Ishikawa (cell line): ENCODE measurements at regions not wholly inside any gene's neighbourhood (a gene's known extent, or its start where the extent isn't known, plus 50 kb on each side); places are given as distances from the start of the nearest gene placed in this dataset.
A peak's percentile ranks its signal among the peaks of the same experiment; 100 is the strongest.

ENCODE experiments used
- CEBPB ChIP-seq: IDR thresholded peaks from 2 replicates; pipeline ENCODE4 v1.6.1; 2012
- CREB1 ChIP-seq: IDR thresholded peaks from 2 replicates; pipeline ENCODE4 v1.6.1; 2012; ENCODE audit warnings: low read depth
- EGR1 ChIP-seq: IDR thresholded peaks from 2 replicates; pipeline ENCODE4 v1.6.1; 2012
- EP300 ChIP-seq: IDR thresholded peaks from 2 replicates; pipeline ENCODE4 v1.6.1; 2012; ENCODE audit warnings: borderline replicate concordance
- FOXM1 ChIP-seq: IDR thresholded peaks from 2 replicates; pipeline ENCODE4 v1.6.1; 2012; ENCODE audit warnings: low read depth, borderline replicate concordance
- MAX ChIP-seq: IDR thresholded peaks from 2 replicates; pipeline ENCODE4 v1.6.1; 2012
- NFIC ChIP-seq: IDR thresholded peaks from 2 replicates; pipeline ENCODE4 v1.6.1; 2012
- RAD21 ChIP-seq: IDR thresholded peaks from 2 replicates; pipeline ENCODE4 v1.6.1; 2012; ENCODE audit warnings: low read depth
- REST ChIP-seq: IDR thresholded peaks from 2 replicates; pipeline ENCODE4 v1.6.1; 2012; ENCODE audit warnings: low read depth, mild to moderate bottlenecking
- TAF1 ChIP-seq: IDR thresholded peaks from 2 replicates; pipeline ENCODE4 v1.6.1; 2012; ENCODE audit warnings: low read depth, mild to moderate bottlenecking
- TCF12 ChIP-seq: IDR thresholded peaks from 2 replicates; pipeline ENCODE4 v1.6.1; 2012; ENCODE audit warnings: low read depth
- TEAD4 ChIP-seq: IDR thresholded peaks from 2 replicates; pipeline ENCODE4 v1.6.1; 2012
- USF1 ChIP-seq: IDR thresholded peaks from 2 replicates; pipeline ENCODE4 v1.6.1; 2012
- YY1 ChIP-seq: IDR thresholded peaks from 2 replicates; pipeline ENCODE4 v1.6.1; 2012; ENCODE audit warnings: low read depth
- ZBTB7A ChIP-seq: IDR thresholded peaks from 2 replicates; pipeline ENCODE4 v1.6.1; 2012; ENCODE audit warnings: low read depth

GRCh38 chr2:39550701-39551285 is 113.7 kb upstream of the MAP4K3 start:
- TF ChIP-seq CEBPB (no peak), TAF1 (no peak), REST (no peak), TCF12 (no peak), TEAD4 (no peak), EGR1 (no peak), RAD21 (no peak), NFIC (no peak), USF1 (no peak), ZBTB7A (no peak), YY1 (no peak), MAX (no peak), EP300 (no peak)

GRCh38 chr2:39558906-39559305 is 106.8 kb upstream of the TMEM178A start:
- TF ChIP-seq REST, result no peak
- TF ChIP-seq CREB1, result no peak
- TF ChIP-seq MAX, result no peak
- TF ChIP-seq RAD21, result no peak
- no peak for TF ChIP-seq EP300
- no peak for TF ChIP-seq CEBPB
- TF ChIP-seq EGR1, result no peak

- TF ChIP-seq USF1, result no peak
- no peak for TF ChIP-seq YY1
- no peak for TF ChIP-seq MAX
- no peak for TF ChIP-seq TEAD4
- TF ChIP-seq EGR1, result no peak
- no peak for TF ChIP-seq CEBPB
- no peak for TF ChIP-seq CREB1
- TF ChIP-seq TCF12, result no peak
- TF ChIP-seq ZBTB7A, result no peak
- no peak for TF ChIP-seq TAF1
- no peak for TF ChIP-seq EP300
- no peak for TF ChIP-seq RAD21
- no peak for TF ChIP-seq FOXM1
- no peak for TF ChIP-seq REST
- no peak for TF ChIP-seq NFIC
These were observed 102.1 kb upstream of the TMEM178A start for GRCh38 chr2:39563572-39563971.

- TF ChIP-seq USF1, result no peak
- 0 out of 2 replicates have a peak, but pooled peaks have one; percentile 17 for TF ChIP-seq EP300
- TF ChIP-seq REST, result no peak
- TF ChIP-seq CEBPB, result 0 out of 2 replicates have a peak, but pooled peaks have one; percentile 20
- TF ChIP-seq NFIC, result peak; percentile 68; the same call in 1 of the 2 replicates
- no peak; the same call in 1 of the 2 replicates for TF ChIP-seq TCF12
- TF ChIP-seq TAF1, result no peak
These were observed 98.2 kb upstream of the TMEM178A start for GRCh38 chr2:39567507-39567906.
